ENCODE measurements at regions not wholly inside any gene's neighbourhood (a gene's known extent, or its start where the extent isn't known, plus 50 kb on each side); places are given as distances from the start of the nearest gene placed in this dataset.

- Histone ChIP-seq H3K9ac (ENCODE audit: low read length) (no peak overlapping the region), H3K27me3 (replicated peaks; ENCODE audit: insufficient read depth, low read length) (no peaks in the 10 kb centered on the region), H3K9me3 (replicated peaks; ENCODE audit: insufficient read depth, low read length) (no peaks in the 10 kb centered on the region), H3K36me3 (replicated peaks; ENCODE audit: insufficient read depth, low read length) (no peaks in the 10 kb centered on the region), H3K79me2 (ENCODE audit: low read length) (no peaks in the 10 kb centered on the region), H4K20me1 (ENCODE audit: insufficient read depth, low read length) (no peaks in the 10 kb centered on the region), H3K9me2 (replicated peaks; ENCODE audit: insufficient read depth, low read length) (no peaks in the 10 kb centered on the region), H3K4me2 (ENCODE audit: low read depth, low read length) (no peak overlapping the region), H3K27ac (ENCODE audit: low read length) (no peak overlapping the region), H3K4me3 (ENCODE audit: low read length) (no peak overlapping the region), H3K4me1 (ENCODE audit: low read length) (no peaks in the 10 kb centered on the region), H2AFZ (ENCODE audit: low read length) (no peak overlapping the region), H3F3A (ENCODE audit: insufficient read depth, low read length) (no peaks in the 10 kb centered on the region)
- TF ChIP-seq EZH2phosphoT487 (IDR thresholded peaks at IDR 0.05; ENCODE audit: low read length) (no peak), EZH2 (optimal IDR thresholded peaks at IDR 0.05; ENCODE audit: low read depth, low read length) (no peak)
- TF ChIP-seq, protein P1, sequence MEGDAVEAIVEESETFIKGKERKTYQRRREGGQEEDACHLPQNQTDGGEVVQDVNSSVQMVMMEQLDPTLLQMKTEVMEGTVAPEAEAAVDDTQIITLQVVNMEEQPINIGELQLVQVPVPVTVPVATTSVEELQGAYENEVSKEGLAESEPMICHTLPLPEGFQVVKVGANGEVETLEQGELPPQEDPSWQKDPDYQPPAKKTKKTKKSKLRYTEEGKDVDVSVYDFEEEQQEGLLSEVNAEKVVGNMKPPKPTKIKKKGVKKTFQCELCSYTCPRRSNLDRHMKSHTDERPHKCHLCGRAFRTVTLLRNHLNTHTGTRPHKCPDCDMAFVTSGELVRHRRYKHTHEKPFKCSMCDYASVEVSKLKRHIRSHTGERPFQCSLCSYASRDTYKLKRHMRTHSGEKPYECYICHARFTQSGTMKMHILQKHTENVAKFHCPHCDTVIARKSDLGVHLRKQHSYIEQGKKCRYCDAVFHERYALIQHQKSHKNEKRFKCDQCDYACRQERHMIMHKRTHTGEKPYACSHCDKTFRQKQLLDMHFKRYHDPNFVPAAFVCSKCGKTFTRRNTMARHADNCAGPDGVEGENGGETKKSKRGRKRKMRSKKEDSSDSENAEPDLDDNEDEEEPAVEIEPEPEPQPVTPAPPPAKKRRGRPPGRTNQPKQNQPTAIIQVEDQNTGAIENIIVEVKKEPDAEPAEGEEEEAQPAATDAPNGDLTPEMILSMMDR (IDR thresholded peaks at IDR 0.05; ENCODE audit: low read length) = no peak
- no peak for DNase-seq
These were observed 316.5 kb downstream of the CYP26B1 start for GRCh38 chr2:71831193-71831577.

DNA sequence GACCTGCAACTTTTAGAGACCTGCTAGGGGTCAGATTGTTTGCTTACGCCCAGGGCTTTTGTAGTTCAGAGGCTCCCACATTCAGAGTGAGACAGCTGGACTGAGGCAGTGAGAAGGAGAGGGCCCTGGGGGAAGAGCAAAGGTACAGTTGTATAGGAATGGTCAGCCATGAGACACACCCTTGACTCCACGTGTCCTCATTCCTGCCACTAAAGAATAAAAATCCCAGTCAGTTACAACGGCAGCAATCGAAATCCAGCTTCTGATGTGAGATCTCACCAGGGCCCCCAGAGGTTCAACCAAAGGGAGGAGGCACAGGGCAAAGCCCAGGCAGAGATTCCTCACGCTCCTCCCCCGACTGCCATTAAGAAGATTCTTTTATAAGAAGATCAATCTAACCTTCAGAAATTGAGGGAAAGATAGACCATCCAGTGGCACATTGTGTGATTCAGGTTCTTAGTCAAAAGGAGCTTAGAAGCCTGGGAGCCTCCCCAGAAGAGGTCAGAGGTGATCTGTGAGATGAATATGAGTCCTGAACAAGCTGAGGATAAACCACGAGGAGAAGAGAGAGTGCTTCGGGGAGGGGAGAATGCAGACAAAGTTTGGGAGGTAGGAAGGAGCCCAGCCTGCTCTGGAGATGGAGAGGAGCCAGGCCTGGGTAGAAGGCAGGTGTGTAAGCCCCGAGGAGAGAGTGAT lies 317.0 kb downstream of the CYP26B1 start:
- DNase-seq = no peak
- no peaks in the 10 kb centered on the region for H3K9me2 ChIP-seq (replicated peaks; ENCODE audit: insufficient read depth, low read length)
- H3K36me3 ChIP-seq (replicated peaks; ENCODE audit: insufficient read depth, low read length) = no peaks in the 10 kb centered on the region
- no peaks in the 10 kb centered on the region for H3K4me1 ChIP-seq (ENCODE audit: low read length)
- no peaks in the 10 kb centered on the region for H3K9me3 ChIP-seq (replicated peaks; ENCODE audit: insufficient read depth, low read length)
- no peaks in the 10 kb centered on the region for H3K27me3 ChIP-seq (replicated peaks; ENCODE audit: insufficient read depth, low read length)
- no peaks in the 10 kb centered on the region for H3K79me2 ChIP-seq (ENCODE audit: low read length)
- H4K20me1 ChIP-seq (ENCODE audit: insufficient read depth, low read length) = no peaks in the 10 kb centered on the region
- no peak overlapping the region for H2AFZ ChIP-seq (ENCODE audit: low read length)
- H3K27ac ChIP-seq (ENCODE audit: low read length) = no peak overlapping the region
- H3K4me3 ChIP-seq (ENCODE audit: low read length) = no peak overlapping the region
- TF ChIP-seq EZH2 (optimal IDR thresholded peaks at IDR 0.05; ENCODE audit: low read depth, low read length) = no peak
- no peaks in the 10 kb centered on the region for H3F3A ChIP-seq (ENCODE audit: insufficient read depth, low read length)
- H3K4me2 ChIP-seq (ENCODE audit: low read depth, low read length) = no peak overlapping the region
- no peak overlapping the region for H3K9ac ChIP-seq (ENCODE audit: low read length)

GRCh38 chr2:71829008-71829407 lies 318.7 kb downstream of the CYP26B1 start:
- Histone ChIP-seq H3K9me2 (replicated peaks; ENCODE audit: insufficient read depth, low read length) (no peaks in the 10 kb centered on the region), H3K9ac (ENCODE audit: low read length) (no peak overlapping the region), H3K4me3 (ENCODE audit: low read length) (no peak overlapping the region), H3K36me3 (replicated peaks; ENCODE audit: insufficient read depth, low read length) (no peaks in the 10 kb centered on the region), H3F3A (ENCODE audit: insufficient read depth, low read length) (no peaks in the 10 kb centered on the region), H3K4me2 (ENCODE audit: low read depth, low read length) (no peak overlapping the region), H3K9me3 (replicated peaks; ENCODE audit: insufficient read depth, low read length) (no peaks in the 10 kb centered on the region), H3K79me2 (ENCODE audit: low read length) (no peaks in the 10 kb centered on the region), H3K4me1 (ENCODE audit: low read length) (no peaks in the 10 kb centered on the region), H3K27ac (ENCODE audit: low read length) (no peak overlapping the region), H2AFZ (ENCODE audit: low read length) (no peak overlapping the region), H4K20me1 (ENCODE audit: insufficient read depth, low read length) (no peaks in the 10 kb centered on the region), H3K27me3 (replicated peaks; ENCODE audit: insufficient read depth, low read length) (no peaks in the 10 kb centered on the region)
- DNase-seq = no peak
- TF ChIP-seq, protein P1 (IDR thresholded peaks at IDR 0.05; ENCODE audit: low read length) = no peak

DNA sequence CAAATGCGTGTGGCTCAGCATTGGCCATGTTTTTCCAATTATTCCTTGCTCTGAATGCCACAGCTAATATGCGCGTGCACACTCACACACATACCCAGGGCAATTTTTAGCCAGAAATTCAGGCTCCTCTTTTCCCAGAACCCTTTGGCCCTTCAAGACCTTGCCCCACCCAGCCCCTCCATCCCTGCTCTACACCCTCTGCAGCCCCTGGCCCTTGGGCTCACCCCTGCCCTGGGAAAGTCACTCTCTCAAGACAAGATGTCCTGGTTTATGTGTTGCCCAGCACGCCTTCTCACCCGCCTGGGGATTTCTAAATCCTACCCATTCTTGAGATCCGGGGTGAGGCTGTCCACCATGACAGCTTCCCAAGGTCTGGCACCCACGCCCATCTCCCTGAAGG lies 319.7 kb downstream of the CYP26B1 start:
- no peak overlapping the region for H3K4me3 ChIP-seq (ENCODE audit: low read length)
- no peak for TF ChIP-seq EZH2 (optimal IDR thresholded peaks at IDR 0.05; ENCODE audit: low read depth, low read length)
- TF ChIP-seq, protein P1 (IDR thresholded peaks at IDR 0.05; ENCODE audit: low read length) = no peak
- TF ChIP-seq EZH2phosphoT487 (IDR thresholded peaks at IDR 0.05; ENCODE audit: low read length) = no peak
- no peaks in the 10 kb centered on the region for H3F3A ChIP-seq (ENCODE audit: insufficient read depth, low read length)
- H2AFZ ChIP-seq (ENCODE audit: low read length) = no peak overlapping the region
- H3K27me3 ChIP-seq (replicated peaks; ENCODE audit: insufficient read depth, low read length) = no peaks in the 10 kb centered on the region
- no peak overlapping the region for H3K9ac ChIP-seq (ENCODE audit: low read length)
- H3K27ac ChIP-seq (ENCODE audit: low read length) = no peak overlapping the region
- H3K4me2 ChIP-seq (ENCODE audit: low read depth, low read length) = no peak overlapping the region
- no peaks in the 10 kb centered on the region for H3K79me2 ChIP-seq (ENCODE audit: low read length)
- no peaks in the 10 kb centered on the region for H3K4me1 ChIP-seq (ENCODE audit: low read length)
- no peak for DNase-seq
- H3K9me2 ChIP-seq (replicated peaks; ENCODE audit: insufficient read depth, low read length) = no peaks in the 10 kb centered on the region
- H3K36me3 ChIP-seq (replicated peaks; ENCODE audit: insufficient read depth, low read length) = no peaks in the 10 kb centered on the region
- no peaks in the 10 kb centered on the region for H4K20me1 ChIP-seq (ENCODE audit: insufficient read depth, low read length)
- no peaks in the 10 kb centered on the region for H3K9me3 ChIP-seq (replicated peaks; ENCODE audit: insufficient read depth, low read length)

Measured in MM.1S (cell line).